ENCODE measurements at regions not wholly inside any gene's neighbourhood (a gene's known extent, or its start where the extent isn't known, plus 50 kb on each side); places are given as distances from the start of the nearest gene placed in this dataset.

DNA sequence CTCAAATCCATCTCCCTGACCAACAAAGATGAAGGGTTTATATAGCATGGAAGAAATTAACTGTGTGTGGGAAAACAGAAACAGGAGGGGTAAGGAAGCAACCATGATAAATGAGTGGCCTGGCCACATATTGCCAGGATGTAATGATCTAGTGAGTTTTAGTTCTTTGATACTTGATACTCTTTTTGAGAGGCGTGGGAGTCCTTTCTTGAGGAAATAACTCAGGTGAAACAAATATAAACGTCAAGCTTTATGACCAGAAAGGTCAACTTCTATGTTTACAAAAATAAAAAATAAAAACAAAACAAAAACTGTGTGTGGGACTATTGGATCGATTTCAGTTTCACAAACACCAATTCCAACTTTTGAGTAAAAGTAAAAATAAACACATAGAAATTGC is 860.8 kb upstream of the B3GALT2 start:
- Histone ChIP-seq H3K4me1 (no peaks in the 10 kb centered on the region), H3K36me3 (no peaks in the 10 kb centered on the region), H3K27me3 (no peaks in the 10 kb centered on the region), H3K9me3 (no peaks in the 10 kb centered on the region), H3K4me3 (no peak overlapping the region), H3K27ac (no peak overlapping the region)
- WGBS, 4 donors, result 75 to 81% (median 79%) methylated on average over 3 of the region's 3 CpGs
- intact Hi-C loops (cut with DNase I), result no loop called here
- no peak for TF ChIP-seq CTCF (IDR thresholded peaks at IDR 0.05)
- TF ChIP-seq POLR2A (IDR thresholded peaks at IDR 0.05), result no peak
- DNase-seq, result no peak
- ATAC-seq, result no peak

DNA sequence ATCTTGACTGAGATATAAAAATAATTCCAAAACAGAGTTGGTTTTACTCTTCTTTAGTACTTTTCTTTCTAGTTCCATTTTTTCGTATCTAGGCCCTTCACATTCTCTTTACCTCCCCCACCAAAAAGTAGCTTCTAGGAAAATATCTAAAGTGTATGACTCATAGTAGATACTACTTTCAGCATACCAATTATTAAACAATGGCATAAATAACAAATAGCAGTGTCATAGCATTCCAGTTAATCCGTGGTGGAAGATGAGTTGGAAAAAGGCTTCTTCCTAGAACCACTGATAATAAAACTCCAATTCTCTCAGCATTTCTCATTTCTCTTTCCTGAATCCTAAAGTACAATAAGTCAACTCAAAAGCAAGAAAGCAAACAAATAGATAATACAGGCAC is 859.0 kb upstream of the B3GALT2 start:
- ATAC-seq, result no peak
- no peak for TF ChIP-seq CTCF (IDR thresholded peaks at IDR 0.05)
- no peak for TF ChIP-seq POLR2A (IDR thresholded peaks at IDR 0.05)
- 62 to 76% (median 63%) methylated on average over 2 of the region's 2 CpGs for WGBS, 4 donors

GRCh38 chr1:194044892-194045291 is 858.5 kb upstream of the B3GALT2 start:
- no peaks in the 10 kb centered on the region for H3K27me3 ChIP-seq
- H3K36me3 ChIP-seq, result no peaks in the 10 kb centered on the region
- 73 to 94% (median 91%) methylated on average over 1 of the region's 1 CpG for WGBS, 4 donors
- H3K4me1 ChIP-seq, result no peaks in the 10 kb centered on the region
- no peaks in the 10 kb centered on the region for H3K9me3 ChIP-seq
- no peak overlapping the region for H3K4me3 ChIP-seq
- intact Hi-C loops (cut with DNase I), result no loop called here
- no peak for TF ChIP-seq POLR2A (IDR thresholded peaks at IDR 0.05)
- TF ChIP-seq CTCF (IDR thresholded peaks at IDR 0.05), result no peak
- no peak overlapping the region for H3K27ac ChIP-seq
- DNase-seq, result no peak
- no peak for ATAC-seq

More for the DNA sequence above, 859.0 kb upstream of the B3GALT2 start:
- no peak for DNase-seq
- H3K4me1 ChIP-seq, result no peaks in the 10 kb centered on the region
- intact Hi-C loops (cut with DNase I), result no loop called here
- H3K9me3 ChIP-seq, result no peaks in the 10 kb centered on the region
- H3K27me3 ChIP-seq, result no peaks in the 10 kb centered on the region
- no peak overlapping the region for H3K4me3 ChIP-seq
- no peaks in the 10 kb centered on the region for H3K36me3 ChIP-seq
- no peak overlapping the region for H3K27ac ChIP-seq

- intact Hi-C loops (cut with DNase I), result no loop called here
Measured at GRCh38 chr1:194043984-194044755, 857.8 kb upstream of the B3GALT2 start.

More at GRCh38 chr1:194043984-194044755, 857.8 kb upstream of the B3GALT2 start:
- ATAC-seq (no peak), DNase-seq (no peak)
- Histone ChIP-seq H3K27me3 (no peaks in the 10 kb centered on the region), H3K27ac (no peak overlapping the region), H3K9me3 (no peaks in the 10 kb centered on the region), H3K4me1 (no peaks in the 10 kb centered on the region), H3K4me3 (no peak overlapping the region), H3K36me3 (no peaks in the 10 kb centered on the region)
- TF ChIP-seq CTCF (IDR thresholded peaks at IDR 0.05), result no peak
- TF ChIP-seq POLR2A (IDR thresholded peaks at IDR 0.05), result no peak
- 68 to 78% (median 73%) methylated on average over 5 of the region's 5 CpGs for WGBS, 4 donors

All from heart left ventricle (tissue), 16 donors.